ENCODE measurements at regions not wholly inside any gene's neighbourhood (a gene's known extent, or its start where the extent isn't known, plus 50 kb on each side); places are given as distances from the start of the nearest gene placed in this dataset.
A peak's percentile ranks its signal among the peaks of the same experiment; 100 is the strongest.

GRCh38 chr5:155938051-155938450 lies 388.9 kb upstream of the SGCD start (continued):
- TF ChIP-seq ZNF281 (CRISPR knock-in tag; IDR thresholded peaks at IDR 0.05) = no peak
- no peak for TF ChIP-seq ZSCAN18 (CRISPR knock-in tag; IDR thresholded peaks at IDR 0.05)
- no peak for TF ChIP-seq NFATC4 (CRISPR knock-in tag; IDR thresholded peaks at IDR 0.05)
- TF ChIP-seq FOXJ3 (CRISPR knock-in tag; IDR thresholded peaks at IDR 0.05; ENCODE audit: borderline replicate concordance) = no peak

GRCh38 chr5:155941340-155941739 lies 385.6 kb upstream of the SGCD start:
- Mint-ChIP-seq H3K27me3 (ENCODE audit: low read depth) (no peaks in the 10 kb centered on the region), H3K9me3 (no peaks in the 10 kb centered on the region), H3K36me3 (no peaks in the 10 kb centered on the region), H3K4me1 (peaks cover 6% of the 10 kb centered on the region), H3K4me3 (no peak overlapping the region), H3K27ac (no peak overlapping the region)
- POLR2A ChIA-PET = no interaction called here
- ATAC-seq = no peak
- CTCF ChIA-PET = no interaction called here
- no peak for DNase-seq (ENCODE audit: low spot score)
- TF ChIP-seq HMGA2 (CRISPR knock-in tag; IDR thresholded peaks at IDR 0.05) (peak; percentile 97), ZBTB43 (CRISPR knock-in tag; IDR thresholded peaks at IDR 0.05) (no peak), GABPB1 (CRISPR knock-in tag; IDR thresholded peaks at IDR 0.05) (no peak), TEAD1 (CRISPR knock-in tag; IDR thresholded peaks at IDR 0.05) (no peak), PRDM15 (CRISPR knock-in tag; IDR thresholded peaks at IDR 0.05) (no peak), ZMAT4 (CRISPR knock-in tag; IDR thresholded peaks at IDR 0.05) (no peak)

- Mint-ChIP-seq H3K27ac (0 out of 2 replicates have a peak overlapping the region, but pooled peaks have one; percentile 18), H3K36me3 (no peaks in the 10 kb centered on the region), H3K4me1 (peaks cover 8% of the 10 kb centered on the region), H3K27me3 (ENCODE audit: low read depth) (no peaks in the 10 kb centered on the region), H3K4me3 (no peak overlapping the region), H3K9me3 (no peaks in the 10 kb centered on the region)
- POLR2A ChIA-PET = no interaction called here
- DNase-seq (ENCODE audit: low spot score) (peak; percentile 60), ATAC-seq (peak; percentile 99)
- TF ChIP-seq CTCF (IDR thresholded peaks at IDR 0.05) (peak; percentile 61), USF1 (CRISPR knock-in tag; IDR thresholded peaks at IDR 0.05) (no peak)
- CTCF ChIA-PET = interaction anchor here (0.6 to 1.5 kb wide), 18 partner anchors 8 to 1188 kb away, joined by 3 to 9 read pairs (median 3); no protein-coding TSS in a partner anchor
Measured at GRCh38 chr5:155943516-155944407, 383.2 kb upstream of the SGCD start.
